WERI-Rb-1 (cell line): ENCODE measurements at regions not wholly inside any gene's neighbourhood (a gene's known extent, or its start where the extent isn't known, plus 50 kb on each side); places are given as distances from the start of the nearest gene placed in this dataset.
"Not testable (repeated sequence)": the region's sequence is repeated elsewhere in the genome, so short reads cannot be mapped to it uniquely, and the experiment has no call there.

Experiments used
- DNase-seq: peaks from one replicate; pipeline ENCODE4 v3.0.0-alpha.2; 2020
- H3K27ac ChIP-seq: fragments of 250-450 bp; sonication (Bioruptor Pico); 2 replicates; pipeline ENCODE4 v1.5.1; 2020; ENCODE audit warnings: mild to moderate bottlenecking, moderate library complexity
- H3K27me3 ChIP-seq: fragments of 250-450 bp; sonication (Bioruptor Pico); 2 replicates; pipeline ENCODE4 v1.5.1; 2021; ENCODE audit warnings: mild to moderate bottlenecking, low read depth, moderate library complexity; ENCODE audit not compliant: insufficient read depth, severe bottlenecking
- H3K36me3 ChIP-seq: fragments of 250-450 bp; sonication (Bioruptor Pico); 2 replicates; pipeline ENCODE4 v1.5.1; 2020; ENCODE audit warnings: mild to moderate bottlenecking, moderate library complexity
- H3K4me3 ChIP-seq: 2 replicates; pipeline ENCODE4 v1.5.1; 2011; ENCODE audit warnings: low read depth, mild to moderate bottlenecking, control low read depth, low read length
- H3K9me3 ChIP-seq: fragments of 250-450 bp; sonication (Bioruptor Pico); 2 replicates; pipeline ENCODE4 v1.5.1; 2021; ENCODE audit warnings: mild to moderate bottlenecking, moderate library complexity; ENCODE audit not compliant: severe bottlenecking
- TF ChIP-seq, protein P1 (sequence below): IDR thresholded peaks from 2 replicates; pipeline ENCODE4 v1.5.1; 2011; ENCODE audit warnings: low read depth, mild to moderate bottlenecking, control low read depth, inconsistent platforms, low read length

DNA sequence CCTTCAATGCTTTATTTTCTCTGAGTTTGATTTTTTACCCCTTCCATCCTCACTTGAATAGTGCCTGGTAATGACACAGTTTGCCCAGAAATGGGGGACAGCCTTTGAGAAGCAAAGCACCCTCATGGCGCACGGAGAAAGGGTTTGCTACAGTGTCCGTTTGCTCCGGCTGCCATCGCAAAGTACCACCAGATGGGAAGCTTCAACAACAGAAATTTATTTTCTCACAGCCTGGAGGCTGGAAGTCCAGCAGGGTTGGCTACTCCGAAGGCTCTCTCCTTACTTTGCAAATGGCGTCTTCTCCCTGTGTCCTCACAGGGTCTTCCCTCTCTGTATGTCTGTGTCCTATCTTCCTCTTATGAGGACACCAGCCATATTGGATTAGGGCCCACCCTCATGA is 327.7 kb upstream of the KAZN start:
- DNase-seq = no peak
- H3K27me3 ChIP-seq = no peaks in the 10 kb centered on the region
- H3K36me3 ChIP-seq = no peaks in the 10 kb centered on the region
- H3K9me3 ChIP-seq = no peaks in the 10 kb centered on the region
- TF ChIP-seq, protein P1, sequence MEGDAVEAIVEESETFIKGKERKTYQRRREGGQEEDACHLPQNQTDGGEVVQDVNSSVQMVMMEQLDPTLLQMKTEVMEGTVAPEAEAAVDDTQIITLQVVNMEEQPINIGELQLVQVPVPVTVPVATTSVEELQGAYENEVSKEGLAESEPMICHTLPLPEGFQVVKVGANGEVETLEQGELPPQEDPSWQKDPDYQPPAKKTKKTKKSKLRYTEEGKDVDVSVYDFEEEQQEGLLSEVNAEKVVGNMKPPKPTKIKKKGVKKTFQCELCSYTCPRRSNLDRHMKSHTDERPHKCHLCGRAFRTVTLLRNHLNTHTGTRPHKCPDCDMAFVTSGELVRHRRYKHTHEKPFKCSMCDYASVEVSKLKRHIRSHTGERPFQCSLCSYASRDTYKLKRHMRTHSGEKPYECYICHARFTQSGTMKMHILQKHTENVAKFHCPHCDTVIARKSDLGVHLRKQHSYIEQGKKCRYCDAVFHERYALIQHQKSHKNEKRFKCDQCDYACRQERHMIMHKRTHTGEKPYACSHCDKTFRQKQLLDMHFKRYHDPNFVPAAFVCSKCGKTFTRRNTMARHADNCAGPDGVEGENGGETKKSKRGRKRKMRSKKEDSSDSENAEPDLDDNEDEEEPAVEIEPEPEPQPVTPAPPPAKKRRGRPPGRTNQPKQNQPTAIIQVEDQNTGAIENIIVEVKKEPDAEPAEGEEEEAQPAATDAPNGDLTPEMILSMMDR = no peak
- H3K27ac ChIP-seq = no peak overlapping the region
- no peak overlapping the region for H3K4me3 ChIP-seq

DNA sequence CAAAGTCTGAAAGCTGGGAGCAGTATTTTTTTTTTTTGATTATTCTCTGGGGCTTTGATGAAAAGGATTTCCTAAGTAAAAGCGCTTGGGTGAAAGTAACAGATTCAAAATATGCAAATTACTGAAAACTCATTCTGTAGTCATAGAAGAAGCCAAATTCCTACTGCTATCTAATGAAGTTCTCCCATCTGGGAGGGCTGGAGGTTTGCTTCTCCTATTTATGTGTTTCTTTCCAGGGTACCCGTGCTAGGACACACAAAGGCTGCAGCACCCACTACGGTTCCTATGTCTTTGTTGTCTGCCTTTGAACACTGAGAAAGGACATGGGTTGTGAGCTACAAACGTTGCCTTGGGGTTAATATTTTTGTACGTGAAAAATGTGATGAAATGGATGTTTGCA is 324.7 kb upstream of the KAZN start:
- H3K4me3 ChIP-seq = no peak overlapping the region
- H3K27me3 ChIP-seq = no peaks in the 10 kb centered on the region
- H3K27ac ChIP-seq = no peak overlapping the region
- TF ChIP-seq, protein P1 = no peak
- H3K9me3 ChIP-seq = no peaks in the 10 kb centered on the region
- no peaks in the 10 kb centered on the region for H3K36me3 ChIP-seq
- no peak for DNase-seq

GRCh38 chr1:14279891-14280290 is 318.6 kb upstream of the KAZN start:
- H3K27ac ChIP-seq, H3K27me3 ChIP-seq, H3K36me3 ChIP-seq, H3K4me3 ChIP-seq, DNase-seq, H3K9me3 ChIP-seq: not testable (repeated sequence)

- H3K27ac ChIP-seq = no peak overlapping the region
- no peak for DNase-seq
- no peak overlapping the region for H3K4me3 ChIP-seq
- TF ChIP-seq, protein P1 = no peak
- no peaks in the 10 kb centered on the region for H3K27me3 ChIP-seq
- no peaks in the 10 kb centered on the region for H3K9me3 ChIP-seq
- H3K36me3 ChIP-seq = no peaks in the 10 kb centered on the region
These were observed 317.6 kb upstream of the KAZN start for GRCh38 chr1:14280909-14281308.

DNA sequence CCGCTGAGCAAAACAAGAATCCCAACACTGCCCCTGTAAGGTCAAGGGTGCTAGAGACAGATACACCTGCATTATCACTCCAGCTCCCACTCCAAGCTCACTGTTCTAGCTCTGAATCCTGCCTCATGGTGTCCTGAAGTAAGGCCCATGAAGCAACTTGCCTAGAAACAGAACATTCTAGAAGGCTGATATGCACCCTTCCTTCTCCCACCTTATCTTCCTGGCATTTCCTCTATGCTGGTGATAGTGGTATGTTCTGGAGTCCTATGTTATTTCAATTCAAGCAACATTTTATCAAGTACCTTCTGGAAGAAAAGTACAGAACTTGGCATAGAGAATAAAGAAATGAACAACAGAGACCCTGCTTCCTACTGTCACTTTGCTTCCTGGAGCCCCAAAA is 317.1 kb upstream of the KAZN start:
- Histone ChIP-seq H3K27me3 (no peaks in the 10 kb centered on the region), H3K4me3 (no peak overlapping the region), H3K27ac (no peak overlapping the region), H3K9me3 (no peaks in the 10 kb centered on the region), H3K36me3 (no peaks in the 10 kb centered on the region)
- TF ChIP-seq, protein P1 = no peak
- no peak for DNase-seq

DNA sequence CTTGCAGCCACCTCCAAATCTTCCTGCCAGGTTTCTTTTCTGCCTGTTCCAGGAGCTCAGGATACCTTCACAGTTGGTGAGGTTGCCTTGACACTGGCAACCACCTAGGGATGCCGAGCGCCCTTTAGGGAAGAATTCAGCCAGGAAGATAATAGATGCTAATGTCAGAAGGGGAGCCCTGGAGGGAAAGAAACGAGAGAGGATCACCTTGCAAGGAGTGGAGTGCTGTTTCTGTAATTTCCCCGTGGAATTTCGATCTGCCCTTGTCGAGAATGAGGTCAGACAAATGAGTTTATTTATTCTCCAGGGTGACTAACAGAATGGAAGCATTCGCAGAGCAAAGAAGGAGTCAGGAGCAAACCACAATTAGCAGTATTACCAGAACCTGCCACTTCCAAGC is 315.8 kb upstream of the KAZN start:
- TF ChIP-seq, protein P1 = no peak
- no peaks in the 10 kb centered on the region for H3K36me3 ChIP-seq
- no peaks in the 10 kb centered on the region for H3K27me3 ChIP-seq
- DNase-seq = no peak
- H3K27ac ChIP-seq = no peak overlapping the region
- H3K9me3 ChIP-seq = no peaks in the 10 kb centered on the region
- no peak overlapping the region for H3K4me3 ChIP-seq
